Astrocyte (in vitro differentiated cells and primary cell): ENCODE measurements at regions not wholly inside any gene's neighbourhood (a gene's known extent, or its start where the extent isn't known, plus 50 kb on each side); places are given as distances from the start of the nearest gene placed in this dataset.
A peak's percentile ranks its signal among the peaks of the same experiment; 100 is the strongest.

Experiments used
- DNase-seq: peaks from one replicate; pipeline ENCODE4 v3.0.0-alpha.2; 2010; ENCODE audit warnings: low read depth
- FAIRE-seq: peaks from 2 replicates; lab custom pipeline; 2011; peaks lifted over from hg19 to GRCh38; lab: Jason Lieb, UNC
- H2AFZ ChIP-seq: 2 replicates; pipeline ENCODE4 v1.6.0; 2012; ENCODE audit warnings: low read depth, low read length, inconsistent platforms
- H3K27ac ChIP-seq: 2 replicates; pipeline ENCODE4 v1.5.1; 2011; ENCODE audit warnings: low read depth, low read length, inconsistent platforms
- H3K27me3 ChIP-seq: 2 replicates; pipeline ENCODE4 v1.6.0; 2011; ENCODE audit warnings: low read length, inconsistent platforms; ENCODE audit not compliant: insufficient read depth
- H3K36me3 ChIP-seq: 2 replicates; pipeline ENCODE4 v1.5.1; 2011; ENCODE audit warnings: low read length, inconsistent platforms; ENCODE audit not compliant: insufficient read depth
- H3K4me1 ChIP-seq: 2 replicates; pipeline ENCODE4 v1.5.1; 2011; ENCODE audit warnings: low read length, inconsistent platforms; ENCODE audit not compliant: insufficient read depth
- H3K4me2 ChIP-seq: 2 replicates; pipeline ENCODE4 v1.6.0; 2012; ENCODE audit warnings: low read length, inconsistent platforms
- H3K4me3 ChIP-seq: 2 replicates; pipeline ENCODE4 v1.5.1; 2011; ENCODE audit warnings: low read depth, mild to moderate bottlenecking, low read length, inconsistent platforms; ENCODE audit not compliant: insufficient read depth
- H3K79me2 ChIP-seq: 2 replicates; pipeline ENCODE4 v1.6.0; 2012; ENCODE audit warnings: mild to moderate bottlenecking, low read length, inconsistent platforms; ENCODE audit not compliant: insufficient read depth
- H3K9ac ChIP-seq: 2 replicates; pipeline ENCODE4 v1.6.0; 2012; ENCODE audit warnings: mild to moderate bottlenecking, low read length, inconsistent platforms
- H3K9me3 ChIP-seq: 2 replicates; pipeline ENCODE4 v1.5.1; 2012; ENCODE audit warnings: low read depth, mild to moderate bottlenecking, low read length, inconsistent platforms; ENCODE audit not compliant: insufficient read depth
- H4K20me1 ChIP-seq: 2 replicates; pipeline ENCODE4 v1.6.0; 2012; ENCODE audit warnings: low read length, inconsistent platforms; ENCODE audit not compliant: insufficient read depth
- H3K27ac Mint-ChIP-seq: one replicate; pipeline ENCODE4 v1.8.0; 2021; ENCODE audit warnings: mild to moderate bottlenecking, mixed read lengths; ENCODE audit not compliant: unreplicated experiment
- H3K27me3 Mint-ChIP-seq: one replicate; pipeline ENCODE4 v1.8.0; 2021; ENCODE audit warnings: low read depth, mixed read lengths; ENCODE audit not compliant: unreplicated experiment
- H3K36me3 Mint-ChIP-seq: one replicate; pipeline ENCODE4 v1.8.0; 2021; ENCODE audit warnings: low read depth, mixed read lengths; ENCODE audit not compliant: unreplicated experiment
- H3K4me1 Mint-ChIP-seq: one replicate; pipeline ENCODE4 v1.8.0; 2021; ENCODE audit warnings: low read depth, mixed read lengths; ENCODE audit not compliant: unreplicated experiment
- H3K4me3 Mint-ChIP-seq: one replicate; pipeline ENCODE4 v1.8.0; 2021; ENCODE audit warnings: mild to moderate bottlenecking, moderate library complexity, mixed read lengths; ENCODE audit not compliant: unreplicated experiment
- H3K9me3 Mint-ChIP-seq: one replicate; pipeline ENCODE4 v1.8.0; 2021; ENCODE audit warnings: mild to moderate bottlenecking, mixed read lengths; ENCODE audit not compliant: unreplicated experiment
- CTCF ChIP-seq: IDR thresholded peaks from 2 replicates; pipeline ENCODE4 v1.5.1; 2011; ENCODE audit warnings: low read depth, mild to moderate bottlenecking, inconsistent platforms, low read length, moderate library complexity; ENCODE audit not compliant: insufficient read depth
- EZH2 ChIP-seq: IDR thresholded peaks from 2 replicates; pipeline ENCODE4 v1.6.1; 2012; ENCODE audit warnings: mild to moderate bottlenecking, low read length, inconsistent platforms; ENCODE audit not compliant: insufficient read depth

GRCh38 chr12:3931776-3932175 lies 58.6 kb upstream of the PARP11 start:
- Histone ChIP-seq H3K9me3 (no peaks in the 10 kb centered on the region), H3K4me3 (no peak overlapping the region), H3K27me3 (no peaks in the 10 kb centered on the region), H3K9ac (no peak overlapping the region), H3K79me2 (no peaks in the 10 kb centered on the region), H2AFZ (no peak overlapping the region), H3K4me2 (no peak overlapping the region), H3K36me3 (no peaks in the 10 kb centered on the region), H4K20me1 (no peaks in the 10 kb centered on the region), H3K27ac (no peak overlapping the region), H3K4me1 (no peaks in the 10 kb centered on the region)
- Mint-ChIP-seq H3K27me3 (no peaks in the 10 kb centered on the region), H3K36me3 (no peaks in the 10 kb centered on the region), H3K4me3 (no peak overlapping the region), H3K27ac (peak overlapping the region; percentile 71), H3K4me1 (peaks cover 48% of the 10 kb centered on the region), H3K9me3 (no peaks in the 10 kb centered on the region)
- no peak for TF ChIP-seq EZH2
- TF ChIP-seq CTCF = no peak
- FAIRE-seq (no peak), DNase-seq (no peak)

GRCh38 chr12:3931206-3931605 lies 58.0 kb upstream of the PARP11 start:
- no peaks in the 10 kb centered on the region for H3K36me3 ChIP-seq
- Mint-ChIP-seq H3K27me3 (no peaks in the 10 kb centered on the region), H3K36me3 (no peaks in the 10 kb centered on the region), H3K4me1 (peaks cover 48% of the 10 kb centered on the region), H3K4me3 (no peak overlapping the region), H3K9me3 (no peaks in the 10 kb centered on the region), H3K27ac (peak overlapping the region; percentile 13)
- H3K9me3 ChIP-seq = no peaks in the 10 kb centered on the region
- no peak for TF ChIP-seq CTCF
- TF ChIP-seq EZH2 = no peak
- no peaks in the 10 kb centered on the region for H3K4me1 ChIP-seq
- DNase-seq (no peak), FAIRE-seq (no peak)
- H3K4me2 ChIP-seq = no peak overlapping the region
- H3K9ac ChIP-seq = no peak overlapping the region
- no peaks in the 10 kb centered on the region for H3K27me3 ChIP-seq
- H3K27ac ChIP-seq = no peak overlapping the region
- H4K20me1 ChIP-seq = no peaks in the 10 kb centered on the region
- no peak overlapping the region for H3K4me3 ChIP-seq
- H3K79me2 ChIP-seq = no peaks in the 10 kb centered on the region
- no peak overlapping the region for H2AFZ ChIP-seq

GRCh38 chr12:3929875-3930615 lies 56.8 kb upstream of the PARP11 start:
- peaks cover 49% of the 10 kb centered on the region for H3K4me1 Mint-ChIP-seq
- Histone ChIP-seq H3K27ac (no peak overlapping the region), H3K79me2 (no peaks in the 10 kb centered on the region), H3K4me2 (no peak overlapping the region), H3K4me3 (no peak overlapping the region), H3K4me1 (no peaks in the 10 kb centered on the region), H3K9me3 (no peaks in the 10 kb centered on the region), H3K9ac (no peak overlapping the region), H4K20me1 (no peaks in the 10 kb centered on the region), H3K36me3 (no peaks in the 10 kb centered on the region), H2AFZ (no peak overlapping the region), H3K27me3 (peaks cover 3% of the 10 kb centered on the region)
- H3K4me3 Mint-ChIP-seq = no peak overlapping the region
- no peaks in the 10 kb centered on the region for H3K36me3 Mint-ChIP-seq
- TF ChIP-seq EZH2 = no peak
- peak overlapping the region; percentile 97 for H3K27ac Mint-ChIP-seq
- no peak for FAIRE-seq
- DNase-seq = no peak
- H3K9me3 Mint-ChIP-seq = peaks cover 4% of the 10 kb centered on the region
- H3K27me3 Mint-ChIP-seq = no peaks in the 10 kb centered on the region
